BJ (cell line): ENCODE measurements at regions not wholly inside any gene's neighbourhood (a gene's known extent, or its start where the extent isn't known, plus 50 kb on each side); places are given as distances from the start of the nearest gene placed in this dataset.

Experiments
- CTCF ChIA-PET: fragments of 350-600 bp; formaldehyde crosslinking; extraction: SDS; loops from one replicate; lab custom pipeline; 2021; ENCODE audit warnings: antibody characterized with exemption, inconsistent platforms; lab: Yijun Ruan, JAX
- POLR2A ChIA-PET: fragments of 300-600 bp; sonication (Branson Sonifier 250); formaldehyde crosslinking; extraction: SDS; loops from one replicate; lab custom pipeline; 2021; ENCODE audit warnings: antibody characterized with exemption; lab: Charles Lee
- DNase-seq: peaks from one replicate; pipeline ENCODE4 v3.0.0-alpha.2; 2011; ENCODE audit warnings: low read depth
- H3K27me3 ChIP-seq: 2 replicates; pipeline ENCODE4 v1.6.0; 2011; ENCODE audit warnings: low read length; ENCODE audit not compliant: control insufficient read depth, insufficient read depth
- H3K36me3 ChIP-seq: 2 replicates; pipeline ENCODE4 v1.5.1; 2011; ENCODE audit warnings: low read length; ENCODE audit not compliant: control insufficient read depth, insufficient read depth
- H3K4me3 ChIP-seq: 2 replicates; pipeline ENCODE4 v1.5.1; 2011; ENCODE audit warnings: low read depth, mild to moderate bottlenecking, control low read depth, low read length
- CTCF ChIP-seq: IDR thresholded peaks from 2 replicates; pipeline ENCODE4 v1.5.1; 2011; ENCODE audit warnings: low read depth, mild to moderate bottlenecking, control low read depth, inconsistent platforms, low read length, moderate library complexity; ENCODE audit not compliant: insufficient read depth

- no peak for TF ChIP-seq CTCF
- Histone ChIP-seq H3K27me3 (no peaks in the 10 kb centered on the region), H3K4me3 (no peak overlapping the region), H3K36me3 (no peaks in the 10 kb centered on the region)
- CTCF ChIA-PET = no interaction called here
- POLR2A ChIA-PET = no interaction called here
- no peak for DNase-seq
Observed at GRCh38 chr10:10010397-10010796, 1007.3 kb upstream of the CELF2 start.

- no peak for TF ChIP-seq CTCF
- no peak for DNase-seq
- ChIA-PET CTCF (no interaction called here), POLR2A (no interaction called here)
- H3K36me3 ChIP-seq = no peaks in the 10 kb centered on the region
- H3K27me3 ChIP-seq = no peaks in the 10 kb centered on the region
- H3K4me3 ChIP-seq = no peak overlapping the region
Observed at GRCh38 chr10:10014846-10015245, 1002.8 kb upstream of the CELF2 start.

- ChIA-PET CTCF (no interaction called here), POLR2A (no interaction called here)
- Histone ChIP-seq H3K4me3 (no peak overlapping the region), H3K27me3 (no peaks in the 10 kb centered on the region), H3K36me3 (no peaks in the 10 kb centered on the region)
- no peak for DNase-seq
- TF ChIP-seq CTCF = no peak
Observed at GRCh38 chr10:10017716-10018115, 1000.0 kb upstream of the CELF2 start.

- Histone ChIP-seq H3K27me3 (no peaks in the 10 kb centered on the region), H3K36me3 (no peaks in the 10 kb centered on the region), H3K4me3 (no peak overlapping the region)
- TF ChIP-seq CTCF = no peak
- POLR2A ChIA-PET = no interaction called here
- CTCF ChIA-PET = no interaction called here
- no peak for DNase-seq
Observed at GRCh38 chr10:10020945-10021344, 996.7 kb upstream of the CELF2 start.

- H3K27me3 ChIP-seq = no peaks in the 10 kb centered on the region
- ChIA-PET CTCF (no interaction called here), POLR2A (no interaction called here)
- no peaks in the 10 kb centered on the region for H3K36me3 ChIP-seq
- H3K4me3 ChIP-seq = no peak overlapping the region
- DNase-seq = no peak
- no peak for TF ChIP-seq CTCF
Observed at GRCh38 chr10:10032991-10033390, 984.7 kb upstream of the CELF2 start.
